NT2/D1 (cell line): ENCODE measurements at regions not wholly inside any gene's neighbourhood (a gene's known extent, or its start where the extent isn't known, plus 50 kb on each side); places are given as distances from the start of the nearest gene placed in this dataset.

Experiments used
- DNase-seq: peaks from one replicate; pipeline ENCODE4 v3.0.0-alpha.2; 2011; ENCODE audit warnings: low read depth, low spot score
- H3K27me3 ChIP-seq: 2 replicates; pipeline ENCODE4 v1.6.0; 2011; ENCODE audit warnings: mild to moderate bottlenecking; ENCODE audit not compliant: insufficient read length, insufficient read depth
- H3K36me3 ChIP-seq: 2 replicates; pipeline ENCODE4 v1.6.1; 2011; ENCODE audit warnings: mild to moderate bottlenecking, low read length, mixed read lengths; ENCODE audit not compliant: insufficient read depth, insufficient read length
- H3K4me1 ChIP-seq: 2 replicates; pipeline ENCODE4 v1.5.1; 2011; ENCODE audit not compliant: insufficient read depth, insufficient read length
- H3K4me3 ChIP-seq: 2 replicates; pipeline ENCODE4 v1.5.1; 2011; ENCODE audit warnings: low read depth; ENCODE audit not compliant: insufficient read length
- H3K9ac ChIP-seq: 2 replicates; pipeline ENCODE4 v1.6.0; 2011; ENCODE audit warnings: low read depth; ENCODE audit not compliant: insufficient read length
- H3K9me3 ChIP-seq: 2 replicates; pipeline ENCODE4 v1.5.1; 2011; ENCODE audit warnings: mild to moderate bottlenecking, low read length; ENCODE audit not compliant: insufficient read depth
- SUZ12 ChIP-seq: IDR thresholded peaks from 2 replicates; pipeline ENCODE4 v1.6.1; 2011; ENCODE audit not compliant: insufficient read length, insufficient read depth; ENCODE audit errors: extremely low read depth
- YY1 ChIP-seq: IDR thresholded peaks from 2 replicates; pipeline ENCODE4 v1.6.1; 2011; ENCODE audit not compliant: insufficient read length, insufficient read depth
- ZNF274 ChIP-seq: IDR thresholded peaks from 2 replicates; pipeline ENCODE4 v1.6.1; 2011; ENCODE audit warnings: mild to moderate bottlenecking, low read depth, low read length

DNA sequence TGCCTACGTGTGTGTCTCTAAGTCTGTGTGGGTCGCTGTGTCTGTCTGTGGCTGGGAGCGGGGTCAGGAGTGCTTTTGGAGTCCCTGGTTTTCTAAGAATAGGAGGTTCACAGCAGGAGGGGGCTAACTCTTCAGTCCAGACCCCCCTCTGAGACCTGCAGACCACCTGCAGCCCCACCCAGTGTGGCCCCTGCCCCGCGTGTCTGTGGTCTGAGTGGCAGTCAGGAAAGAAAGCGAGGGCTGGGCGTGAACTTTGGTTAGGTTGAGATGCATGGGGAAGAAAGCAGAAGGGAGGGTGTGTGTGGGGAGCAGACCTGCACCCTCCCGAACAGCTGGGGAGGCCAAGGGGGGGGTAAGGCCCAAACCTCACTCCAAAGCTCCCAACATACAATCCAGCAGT, 144.9 kb upstream of the TPM1 start:
- H3K36me3 ChIP-seq: no peaks in the 10 kb centered on the region
- H3K9ac ChIP-seq: no peak overlapping the region
- no peaks in the 10 kb centered on the region for H3K27me3 ChIP-seq
- TF ChIP-seq YY1 (no peak), SUZ12 (no peak)
- H3K4me1 ChIP-seq: peaks cover 15% of the 10 kb centered on the region
- no peaks in the 10 kb centered on the region for H3K9me3 ChIP-seq
- no peak for DNase-seq
- no peak overlapping the region for H3K4me3 ChIP-seq

- Histone ChIP-seq H3K4me3 (no peak overlapping the region), H3K9ac (no peak overlapping the region), H3K4me1 (peaks cover 21% of the 10 kb centered on the region), H3K9me3 (no peaks in the 10 kb centered on the region), H3K27me3 (no peaks in the 10 kb centered on the region), H3K36me3 (no peaks in the 10 kb centered on the region)
- no peak for TF ChIP-seq ZNF274
- no peak for TF ChIP-seq SUZ12
- TF ChIP-seq YY1: no peak
- DNase-seq: no peak
Measured at GRCh38 chr15:62899090-62899493, 143.5 kb upstream of the TPM1 start.

DNA sequence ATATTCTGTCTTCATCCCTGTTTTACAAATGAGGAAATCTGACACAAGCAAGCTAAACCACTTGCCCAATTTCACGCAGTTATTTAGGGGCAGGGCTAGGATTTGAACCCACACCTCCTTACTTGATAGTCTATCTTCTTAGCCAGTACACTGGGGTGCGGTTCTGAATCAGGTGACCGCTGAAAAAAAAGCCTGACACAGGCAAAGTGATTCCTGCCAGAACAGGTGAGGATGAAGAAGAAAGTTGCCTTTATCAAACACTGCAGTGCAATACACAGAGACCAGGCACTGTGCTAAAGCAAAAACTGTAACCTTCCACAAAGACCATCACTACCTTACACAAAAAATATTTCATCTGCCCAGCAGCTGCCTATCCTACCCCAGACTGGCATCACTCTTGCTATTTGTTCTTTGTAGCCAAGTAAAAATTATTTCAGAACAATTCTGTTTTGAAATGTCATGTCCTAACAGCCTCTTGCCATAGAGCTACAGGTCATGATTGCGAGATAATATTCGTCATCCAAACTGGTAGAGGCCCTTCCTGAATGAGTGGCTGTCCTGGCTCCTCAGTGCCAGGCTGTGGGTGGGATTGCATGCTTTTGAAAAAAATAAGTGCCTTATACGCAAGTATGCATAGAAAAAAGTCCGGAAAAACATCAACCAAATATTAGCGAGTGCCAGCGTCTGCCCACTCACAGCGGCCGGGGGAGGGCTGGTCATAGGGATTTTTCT, 142.3 kb upstream of the TPM1 start:
- no peak overlapping the region for H3K9ac ChIP-seq
- no peaks in the 10 kb centered on the region for H3K9me3 ChIP-seq
- H3K4me1 ChIP-seq: peaks cover 21% of the 10 kb centered on the region
- H3K27me3 ChIP-seq: no peaks in the 10 kb centered on the region
- H3K36me3 ChIP-seq: no peaks in the 10 kb centered on the region
- no peak for DNase-seq
- H3K4me3 ChIP-seq: no peak overlapping the region
- no peak for TF ChIP-seq YY1

GRCh38 chr15:62901087-62901486, 141.5 kb upstream of the TPM1 start:
- Histone ChIP-seq H3K9me3 (no peaks in the 10 kb centered on the region), H3K4me3 (no peak overlapping the region), H3K36me3 (no peaks in the 10 kb centered on the region), H3K27me3 (no peaks in the 10 kb centered on the region), H3K4me1 (peaks cover 21% of the 10 kb centered on the region), H3K9ac (no peak overlapping the region)
- TF ChIP-seq ZNF274: no peak
- TF ChIP-seq YY1: no peak
- TF ChIP-seq SUZ12: no peak
- no peak for DNase-seq

DNA sequence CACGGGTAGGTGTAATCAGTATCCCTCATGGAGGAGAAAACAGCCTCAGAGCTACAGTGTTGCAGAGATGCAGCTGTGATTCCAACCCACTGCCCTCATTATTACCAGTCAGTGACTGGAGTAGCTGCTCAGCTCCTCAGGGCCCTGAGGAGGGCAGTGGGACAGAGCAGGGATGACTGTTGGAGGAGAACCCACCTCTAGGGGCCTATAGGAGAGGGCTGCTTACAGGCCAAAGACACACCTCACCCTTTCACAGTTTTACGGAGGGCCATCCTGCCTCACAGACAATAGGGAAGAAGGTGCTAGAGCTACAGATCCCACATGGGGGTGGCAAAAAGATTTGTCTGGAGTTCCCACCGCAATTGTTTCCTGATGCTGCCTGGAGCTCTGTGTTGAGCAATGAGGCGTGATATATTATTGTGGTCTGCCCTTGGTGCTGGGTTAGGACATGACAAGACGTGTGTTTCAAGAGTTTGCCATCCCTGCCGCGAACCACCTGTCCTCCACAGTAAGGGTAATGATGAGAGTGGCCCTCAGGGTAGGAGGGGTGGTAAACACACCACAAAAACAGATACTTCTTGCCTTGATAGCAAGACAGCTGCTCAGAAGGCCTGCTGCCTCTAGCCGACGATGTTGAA, 140.5 kb upstream of the TPM1 start:
- no peak for DNase-seq
- Histone ChIP-seq H3K4me3 (no peak overlapping the region), H3K27me3 (no peaks in the 10 kb centered on the region), H3K9ac (no peak overlapping the region), H3K9me3 (no peaks in the 10 kb centered on the region), H3K36me3 (no peaks in the 10 kb centered on the region), H3K4me1 (peaks cover 15% of the 10 kb centered on the region)
- TF ChIP-seq ZNF274: no peak
- TF ChIP-seq YY1: no peak
- TF ChIP-seq SUZ12: no peak

DNA sequence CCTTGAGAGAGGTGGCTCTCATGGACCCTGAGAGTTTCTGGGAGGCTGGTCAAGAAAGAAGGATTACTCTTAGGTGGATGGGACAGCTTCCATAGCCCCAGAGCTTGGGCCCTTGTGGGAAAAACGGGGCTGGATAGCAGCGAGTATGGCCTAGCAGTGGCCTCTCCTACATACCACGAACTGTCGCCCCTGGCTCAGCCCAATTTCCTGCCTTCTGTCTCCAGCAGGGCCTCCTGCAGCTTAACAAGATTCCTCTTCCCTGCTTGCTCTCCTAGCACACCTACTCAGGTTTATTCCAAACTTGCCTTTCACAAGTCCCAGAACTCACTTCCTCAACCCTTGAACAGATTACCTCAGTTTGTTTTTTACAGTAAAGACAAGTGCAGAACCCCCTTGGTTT, 139.7 kb upstream of the TPM1 start:
- no peaks in the 10 kb centered on the region for H3K36me3 ChIP-seq

GRCh38 chr15:62903437-62903836, 139.1 kb upstream of the TPM1 start:
- H3K4me1 ChIP-seq: peaks cover 13% of the 10 kb centered on the region
- no peak for TF ChIP-seq SUZ12
- TF ChIP-seq ZNF274: no peak

More for the DNA sequence above, 139.7 kb upstream of the TPM1 start:
- Histone ChIP-seq H3K4me1 (peaks cover 13% of the 10 kb centered on the region), H3K9ac (no peak overlapping the region), H3K27me3 (no peaks in the 10 kb centered on the region), H3K9me3 (no peaks in the 10 kb centered on the region), H3K4me3 (no peak overlapping the region)
- TF ChIP-seq ZNF274 (no peak), YY1 (no peak), SUZ12 (no peak)
- DNase-seq: no peak

More at GRCh38 chr15:62903437-62903836, 139.1 kb upstream of the TPM1 start:
- Histone ChIP-seq H3K9me3 (no peaks in the 10 kb centered on the region), H3K36me3 (no peaks in the 10 kb centered on the region), H3K27me3 (no peaks in the 10 kb centered on the region), H3K9ac (no peak overlapping the region), H3K4me3 (no peak overlapping the region)
- DNase-seq: no peak
